ENCODE measurements at regions not wholly inside any gene's neighbourhood (a gene's known extent, or its start where the extent isn't known, plus 50 kb on each side); places are given as distances from the start of the nearest gene placed in this dataset.
A peak's percentile ranks its signal among the peaks of the same experiment; 100 is the strongest.
"Not testable (repeated sequence)": the region's sequence is repeated elsewhere in the genome, so short reads cannot be mapped to it uniquely, and the experiment has no call there.

- peak in 8 of 42 donors; percentile 1 to 40 (median 20) for DNase-seq
- intact Hi-C loops (cut with DNase I) = no loop called here
These were observed 506.8 kb upstream of the CITED2 start for GRCh38 chr6:139881236-139881635.

DNA sequence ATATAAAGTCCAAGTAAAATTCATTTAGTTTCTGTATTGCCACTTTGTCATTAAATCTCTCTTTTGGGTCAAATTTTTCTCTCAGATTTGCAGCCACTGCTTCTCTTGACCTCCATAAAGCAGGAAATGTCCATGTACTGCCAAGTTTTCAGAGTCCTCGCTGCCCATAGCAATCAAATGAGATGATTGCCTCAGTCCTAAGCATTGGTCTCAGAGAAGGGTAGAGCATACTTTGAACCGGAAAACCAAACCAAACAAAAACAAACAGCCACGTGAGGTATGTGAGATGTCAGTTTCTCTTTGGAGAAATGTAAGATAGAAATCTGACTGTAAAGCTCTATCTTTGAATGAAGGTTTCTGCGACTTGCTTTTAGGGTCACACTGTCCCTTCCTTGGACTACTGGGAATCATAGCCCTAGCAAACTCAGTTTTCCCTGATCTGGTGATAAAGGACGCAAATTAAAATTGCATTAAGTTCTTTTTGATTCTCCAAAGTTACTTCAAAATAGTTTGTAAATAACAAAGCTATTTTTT, 505.4 kb upstream of the CITED2 start:
- intact Hi-C loops (cut with DNase I) = no loop called here
- no peak for DNase-seq

GRCh38 chr6:139879241-139879640, 504.8 kb upstream of the CITED2 start:
- DNase-seq; intact Hi-C loops (cut with DNase I): not testable (repeated sequence)

- no peak for DNase-seq
- intact Hi-C loops (cut with DNase I) = no loop called here
These were observed 503.5 kb upstream of the CITED2 start for GRCh38 chr6:139877828-139878405.

- intact Hi-C loops (cut with DNase I) = no loop called here
- no peak for DNase-seq
These were observed 498.2 kb upstream of the CITED2 start for GRCh38 chr6:139872665-139873064.

GRCh38 chr6:139871803-139872510, 497.5 kb upstream of the CITED2 start:
- DNase-seq = no peak
- intact Hi-C loops (cut with DNase I) = no loop called here

DNA sequence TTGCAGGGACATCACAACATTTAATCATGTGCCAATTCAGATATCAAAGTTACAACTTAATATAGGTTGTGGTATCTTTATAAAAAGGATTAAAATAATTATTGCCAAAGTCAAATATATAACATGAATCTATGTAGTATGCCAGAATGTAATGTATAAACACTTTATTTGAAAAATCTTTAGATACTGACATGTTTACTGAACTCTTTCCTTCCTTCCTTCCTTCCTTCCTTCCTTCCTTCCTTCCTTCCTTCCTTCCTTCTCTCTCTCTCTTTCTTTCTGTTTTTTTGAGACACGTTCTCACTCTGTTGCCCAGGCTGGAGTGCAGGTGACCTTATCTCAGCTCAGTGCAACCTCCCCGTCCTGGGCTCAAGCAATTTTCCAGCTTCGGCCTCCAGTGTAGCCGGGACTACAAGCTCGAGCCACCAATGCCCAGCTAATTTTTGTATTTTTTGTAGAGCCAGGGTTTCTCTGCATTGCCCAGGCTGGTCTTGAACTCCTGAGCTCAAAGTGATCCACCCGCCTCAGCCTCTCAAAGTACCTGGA, 496.8 kb upstream of the CITED2 start:
- DNase-seq = no peak
- intact Hi-C loops (cut with DNase I) = no loop called here

- no peak for DNase-seq
- intact Hi-C loops (cut with DNase I) = no loop called here
These were observed 494.1 kb upstream of the CITED2 start for GRCh38 chr6:139868576-139868975.

DNA sequence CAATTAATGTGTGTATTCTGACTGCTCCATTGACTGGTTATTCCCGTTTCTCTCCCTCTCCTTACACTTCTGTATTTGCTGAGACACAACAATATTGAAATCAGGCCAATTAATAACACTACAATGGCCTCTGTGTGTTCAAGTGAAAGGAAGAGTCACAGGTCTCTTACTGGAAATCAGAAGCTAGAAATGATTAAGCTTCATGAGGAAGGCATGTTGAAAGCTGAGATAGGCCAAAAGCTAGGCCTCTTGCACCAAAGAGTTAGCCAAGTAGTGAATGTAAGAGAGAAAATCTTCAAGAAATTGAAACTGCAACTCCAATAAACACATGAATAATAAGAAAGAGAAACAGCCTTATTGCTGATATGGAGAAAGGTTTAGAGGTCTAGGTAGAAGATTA, 489.5 kb upstream of the CITED2 start:
- intact Hi-C loops (cut with DNase I) = no loop called here
- DNase-seq = no peak

DNA sequence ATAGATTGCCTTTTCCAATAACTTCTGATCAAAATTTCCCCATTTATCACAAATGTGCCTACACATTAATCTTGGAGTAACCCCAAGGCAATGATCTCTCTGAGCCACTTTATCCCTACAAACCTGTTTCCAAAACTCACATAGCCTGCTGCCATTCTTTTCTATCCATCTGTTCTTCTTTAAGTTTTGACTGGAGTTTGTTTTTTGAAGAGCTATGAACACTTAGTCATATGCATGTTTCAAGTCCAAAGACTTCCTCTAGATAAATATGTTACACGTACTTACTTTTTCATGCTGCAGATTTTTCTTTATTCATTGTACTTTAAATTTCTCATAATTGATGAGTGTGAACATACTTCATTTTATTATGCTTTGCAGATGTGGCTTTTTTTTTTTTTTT, 488.9 kb upstream of the CITED2 start:
- DNase-seq = no peak
- intact Hi-C loops (cut with DNase I) = no loop called here

- intact Hi-C loops (cut with DNase I) = no loop called here
- DNase-seq = no peak
These were observed 487.9 kb upstream of the CITED2 start for GRCh38 chr6:139862311-139862710.

DNA sequence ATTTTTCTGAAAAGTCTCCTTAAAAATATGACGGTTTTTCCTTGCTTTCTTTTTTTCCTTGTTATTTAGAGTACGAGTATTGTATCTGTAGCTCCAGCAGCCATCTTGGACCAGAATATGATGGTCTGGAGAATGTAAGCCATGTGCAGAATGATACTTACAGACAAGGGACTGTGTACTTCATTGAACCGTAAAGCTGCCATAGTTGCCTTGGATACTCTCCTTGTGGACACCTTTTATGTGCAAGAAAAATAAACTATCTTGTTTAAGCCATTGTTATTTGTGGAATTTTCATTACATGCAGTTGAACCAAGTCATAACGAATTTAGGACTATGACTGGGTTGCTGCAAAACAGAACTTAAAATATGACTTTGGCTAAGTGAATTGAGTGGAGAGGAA, 485.8 kb upstream of the CITED2 start:
- intact Hi-C loops (cut with DNase I) = no loop called here
- DNase-seq = no peak

DNA sequence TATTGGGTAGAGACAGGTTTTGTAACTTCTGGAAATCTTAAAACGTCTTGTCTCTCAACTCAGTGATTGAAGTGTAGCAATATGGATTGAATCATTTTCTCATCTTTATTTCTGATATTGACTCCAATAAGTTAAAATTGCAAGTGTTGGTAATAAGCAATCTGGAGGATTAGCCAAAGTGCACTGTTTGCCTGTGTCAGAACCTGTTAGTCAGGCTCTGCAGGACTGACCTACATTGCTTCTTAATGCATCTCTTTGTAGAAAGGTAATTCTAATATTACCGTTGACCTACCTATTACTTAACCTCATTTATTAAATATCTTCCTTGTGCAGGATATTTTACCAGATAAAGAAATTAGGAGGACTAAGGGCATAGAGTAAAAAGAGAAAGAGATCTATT, 484.0 kb upstream of the CITED2 start:
- DNase-seq = no peak
- intact Hi-C loops (cut with DNase I) = no loop called here

GRCh38 chr6:139857143-139857542, 482.7 kb upstream of the CITED2 start:
- no peak for DNase-seq
- intact Hi-C loops (cut with DNase I) = no loop called here

DNA sequence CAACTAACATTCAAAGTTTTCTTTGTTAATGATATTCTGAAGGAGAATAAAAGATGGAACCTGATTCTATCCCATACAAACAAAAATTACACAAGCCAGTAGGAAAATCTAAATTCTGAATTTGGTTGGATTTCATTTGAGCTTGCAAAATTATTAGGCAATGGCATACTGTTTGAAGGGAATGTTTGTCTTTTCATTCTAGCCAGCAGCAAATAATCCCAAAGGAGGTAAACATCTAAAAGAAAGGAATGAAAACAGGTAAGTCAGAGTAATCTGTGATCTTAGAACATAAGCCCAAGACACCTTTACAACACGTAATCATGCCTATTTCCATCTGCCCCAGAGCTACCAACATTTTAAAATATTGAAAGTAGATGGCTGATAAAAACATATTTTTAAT, 482.1 kb upstream of the CITED2 start:
- intact Hi-C loops (cut with DNase I) = no loop called here
- no peak for DNase-seq

DNA sequence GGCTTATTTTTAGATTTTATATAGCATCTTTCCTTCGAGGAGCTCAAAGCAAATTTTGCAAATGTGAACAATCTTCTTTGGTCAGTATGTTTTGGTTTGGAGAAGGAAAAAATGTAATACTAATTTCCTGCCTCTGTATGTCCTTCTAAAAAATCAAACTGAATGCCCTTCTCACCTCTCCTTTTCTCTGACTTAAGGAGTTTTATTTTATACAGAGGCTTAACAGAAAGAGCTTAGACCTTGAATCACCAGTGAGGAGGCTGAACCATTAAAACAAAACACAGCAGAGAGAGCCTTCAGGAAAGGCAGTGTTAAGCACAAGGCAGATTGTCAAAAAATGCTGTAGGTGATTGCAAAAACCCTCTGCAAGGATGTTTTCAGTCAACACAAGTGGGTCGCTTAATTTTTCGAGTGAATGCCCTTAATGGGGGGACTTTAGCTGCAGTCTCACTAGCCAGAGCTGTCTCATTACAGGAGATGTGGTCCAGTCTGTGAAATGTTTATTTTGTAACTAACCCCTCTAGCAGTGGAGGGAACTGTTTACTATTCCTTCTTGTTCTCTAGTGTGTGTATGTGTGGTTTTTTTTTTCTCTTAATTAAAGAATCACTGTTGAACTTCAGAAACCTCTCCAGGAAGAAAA, 481.3 kb upstream of the CITED2 start:
- intact Hi-C loops (cut with DNase I) = no loop called here
- DNase-seq = no peak

DNA sequence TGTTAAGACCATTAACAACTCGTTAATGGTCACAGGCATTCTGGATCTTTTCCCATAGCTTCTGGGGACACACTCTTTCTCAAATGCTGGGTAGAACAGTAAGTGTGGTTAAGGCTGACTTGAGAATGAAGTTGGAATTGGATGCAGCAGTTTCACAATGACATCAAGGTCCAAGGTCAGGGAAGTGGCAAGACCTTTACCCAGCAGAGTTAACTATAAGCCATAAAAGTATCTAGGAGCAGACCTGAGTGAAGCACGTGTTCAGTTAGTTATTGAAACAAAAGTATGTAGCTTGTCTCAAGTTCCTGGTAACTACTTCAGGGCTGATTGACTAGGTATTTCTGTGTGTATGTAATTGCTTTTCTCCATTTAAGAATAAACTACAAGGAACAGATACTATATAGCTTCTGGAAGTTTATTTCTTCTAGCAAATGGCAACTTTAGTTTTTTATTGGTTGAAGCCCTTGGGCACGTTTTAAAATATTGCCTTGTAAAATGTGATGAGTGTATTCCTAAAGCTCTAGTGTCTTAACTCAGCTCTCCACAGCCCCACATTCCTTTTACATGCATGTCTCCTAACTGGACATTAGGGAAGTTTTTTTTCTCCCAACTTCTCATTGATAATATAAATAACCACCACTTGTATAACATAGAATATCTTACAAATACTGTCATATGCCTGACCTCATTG, 479.0 kb upstream of the CITED2 start:
- DNase-seq = no peak
- intact Hi-C loops (cut with DNase I) = no loop called here

GRCh38 chr6:139852488-139853140, 478.2 kb upstream of the CITED2 start:
- DNase-seq = no peak
- intact Hi-C loops (cut with DNase I) = no loop called here

DNA sequence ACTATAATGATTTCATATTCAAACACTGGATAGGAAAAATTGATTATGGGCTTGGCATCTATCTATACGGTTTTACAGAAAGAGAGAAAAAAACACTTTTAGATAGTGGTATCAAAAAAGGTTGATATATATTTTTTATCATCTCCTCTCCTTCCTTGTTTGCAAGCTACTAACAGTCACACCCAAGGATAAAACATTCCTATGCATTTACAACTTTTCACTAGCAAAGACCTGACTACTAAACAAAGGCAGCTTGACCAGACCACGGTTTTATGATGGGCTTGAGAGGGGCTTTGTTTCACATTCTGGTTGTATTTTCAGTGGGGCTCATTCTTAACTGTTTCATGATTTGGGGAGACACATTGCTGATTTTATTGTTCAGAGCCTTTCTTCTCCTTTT, 477.6 kb upstream of the CITED2 start:
- no peak for DNase-seq
- intact Hi-C loops (cut with DNase I) = no loop called here

Data from head of caudate nucleus (tissue), 42 donors.